ENCODE measurements at regions not wholly inside any gene's neighbourhood (a gene's known extent, or its start where the extent isn't known, plus 50 kb on each side); places are given as distances from the start of the nearest gene placed in this dataset.

DNA sequence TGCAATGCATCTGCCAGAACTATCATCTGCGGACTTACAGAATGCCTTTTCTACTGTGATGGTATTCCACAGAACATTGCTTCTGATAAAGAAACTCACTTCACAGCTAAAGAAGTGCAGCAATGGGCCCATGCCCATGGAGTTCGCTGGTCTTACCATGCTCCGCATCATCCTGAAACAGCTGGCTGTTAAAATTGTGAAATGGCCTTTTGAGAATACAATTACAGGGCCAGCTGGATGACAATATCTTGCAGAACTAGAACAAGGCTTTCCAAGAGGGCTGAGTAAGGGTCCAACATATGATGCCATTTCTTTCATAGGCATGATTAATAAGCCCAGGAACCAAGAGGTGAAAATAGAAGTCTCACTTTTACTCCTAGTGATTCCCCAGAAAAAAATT is 104.1 kb upstream of the ADCY1 start:
- TF ChIP-seq POLR2AphosphoS5 (IDR thresholded peaks at IDR 0.05; ENCODE audit: low read depth, low read length) (no peak), SIN3A (IDR thresholded peaks at IDR 0.05; ENCODE audit: borderline replicate concordance, insufficient read depth, low read length) (no peak), TAF1 (IDR thresholded peaks at IDR 0.05; ENCODE audit: borderline replicate concordance, insufficient read depth, low read length) (no peak), REST (IDR thresholded peaks at IDR 0.05; ENCODE audit: insufficient read depth in 1 of 2, low read depth in 2 of 2, low read length in 2 of 2) (no peak)
